Endothelial cell of umbilical vein (primary cell): ENCODE measurements at regions not wholly inside any gene's neighbourhood (a gene's known extent, or its start where the extent isn't known, plus 50 kb on each side); places are given as distances from the start of the nearest gene placed in this dataset.

Experiments used
- BruUV-seq: library from RNA; stranded (reverse); fragments of 400-500 nt; replicated peaks from 2 replicates; lab custom pipeline; 2021; lab: Mats Ljungman, UMichigan
- CTCF ChIA-PET: fragments of 300-600, 350-600 bp; sonication (Branson Sonifier 250); formaldehyde crosslinking; loops from one replicate; lab custom pipeline; 2021; ENCODE audit warnings: antibody characterized with exemption, inconsistent platforms; lab: Charles Lee
- POLR2A ChIA-PET: fragments of 300-600, 350-600 bp; sonication (Branson Sonifier 250); formaldehyde crosslinking; loops from one replicate; lab custom pipeline; 2021; ENCODE audit warnings: antibody characterized with exemption, inconsistent platforms; lab: Charles Lee
- DNase-seq: peaks from one replicate; pipeline ENCODE4 v3.0.0-alpha.2; 2011; ENCODE audit warnings: low read depth, low spot score
- FAIRE-seq: peaks from 2 replicates; lab custom pipeline; 2011; peaks lifted over from hg19 to GRCh38; lab: Jason Lieb, UNC
- H2AFZ ChIP-seq: 2 replicates; pipeline ENCODE4 v1.6.0; 2012; ENCODE audit warnings: low read depth, low read length, control low read depth, inconsistent platforms
- H3K27ac ChIP-seq: 2 replicates; pipeline ENCODE4 v1.5.1; 2011; ENCODE audit warnings: low read depth, mild to moderate bottlenecking, control low read depth, low read length, moderate library complexity; ENCODE audit not compliant: insufficient read depth
- H3K27me3 ChIP-seq, 2 experiments: 2 replicates each; pipeline versions ENCODE4 v1.6.0 to v1.6.1; 2011; ENCODE audit warnings: low read length in 2 of 2, mixed read lengths in 1 of 2; ENCODE audit not compliant: control insufficient read depth in 2 of 2, insufficient read depth in 2 of 2
- H3K36me3 ChIP-seq, 2 experiments: 2 replicates in 1 of 2; 3 replicates in 1 of 2; pipeline ENCODE4 v1.5.1; 2011; ENCODE audit warnings: low read length in 2 of 2, mild to moderate bottlenecking in 1 of 2, moderate library complexity in 1 of 2; ENCODE audit not compliant: control insufficient read depth in 2 of 2, insufficient read depth in 2 of 2; ENCODE audit errors: extremely low read depth in 1 of 2
- H3K4me1 ChIP-seq: 3 replicates; pipeline ENCODE4 v1.5.1; 2011; ENCODE audit warnings: mild to moderate bottlenecking, low read length; ENCODE audit not compliant: control insufficient read depth, insufficient read depth; ENCODE audit errors: extremely low read depth
- H3K4me2 ChIP-seq: 2 replicates; pipeline ENCODE4 v1.6.1; 2011; ENCODE audit warnings: low read length, control low read depth, mixed read lengths; ENCODE audit not compliant: insufficient read depth
- H3K4me3 ChIP-seq, 3 experiments: fragments of 200-600 bp in 1 of 3; sonication (generic), shearing (Covaris generic) in 1 of 3; replicated peaks in 1 of 3; 2 replicates each; pipeline ENCODE4 v1.5.1; 2011 to 2016; ENCODE audit warnings: control low read depth in 3 of 3, low read length in 3 of 3, mild to moderate bottlenecking in 2 of 3, inconsistent platforms in 1 of 3, low read depth in 1 of 3, moderate library complexity in 1 of 3; ENCODE audit not compliant: insufficient read depth in 1 of 3
- H3K79me2 ChIP-seq: 2 replicates; pipeline ENCODE4 v1.6.0; 2012; ENCODE audit warnings: low read length, inconsistent platforms; ENCODE audit not compliant: control insufficient read depth, insufficient read depth
- H3K9ac ChIP-seq: replicated peaks from 2 replicates; pipeline ENCODE3; 2011; ENCODE audit warnings: low read length, control low read depth; ENCODE audit not compliant: insufficient read depth; ENCODE audit errors: extremely low read depth
- H3K9me1 ChIP-seq: replicated peaks from 3 replicates; pipeline ENCODE4 v1.6.0; 2011; ENCODE audit warnings: mild to moderate bottlenecking, low read length; ENCODE audit not compliant: control insufficient read depth, insufficient read depth; ENCODE audit errors: extremely low read depth
- H3K9me3 ChIP-seq: replicated peaks from 2 replicates; pipeline ENCODE4 v1.5.1; 2012; ENCODE audit warnings: low read length, inconsistent platforms; ENCODE audit not compliant: control insufficient read depth, insufficient read depth
- H4K20me1 ChIP-seq: replicated peaks from 2 replicates; pipeline ENCODE3; 2011; ENCODE audit warnings: mild to moderate bottlenecking, low read length; ENCODE audit not compliant: control insufficient read depth, insufficient read depth; ENCODE audit errors: extremely low read depth
- EZH2 ChIP-seq: IDR thresholded peaks from 2 replicates; pipeline ENCODE4 v1.6.1; 2012; ENCODE audit warnings: borderline replicate concordance, low read depth, mild to moderate bottlenecking, moderate library complexity, low read length, inconsistent platforms; ENCODE audit not compliant: severe bottlenecking
- FOS ChIP-seq: IDR thresholded peaks from 2 replicates; pipeline ENCODE4 v1.6.1; 2011; ENCODE audit warnings: mild to moderate bottlenecking, low read length, moderate library complexity, borderline replicate concordance; ENCODE audit not compliant: insufficient read depth
- GATA2 ChIP-seq: IDR thresholded peaks from 2 replicates; pipeline ENCODE4 v1.7.0; 2011; ENCODE audit warnings: low read depth, mild to moderate bottlenecking, moderate library complexity, mixed read lengths, low read length; ENCODE audit not compliant: insufficient read length, insufficient read depth
- JUN ChIP-seq: IDR thresholded peaks from 2 replicates; pipeline ENCODE4 v1.6.1; 2011; ENCODE audit warnings: borderline replicate concordance, low read depth; ENCODE audit not compliant: insufficient read length, insufficient read depth
- MYC ChIP-seq: IDR thresholded peaks from one replicate; pipeline ENCODE4 v1.6.1; 2011; ENCODE audit warnings: mild to moderate bottlenecking, low read depth, low read length
- POLR2A ChIP-seq: IDR thresholded peaks from 2 replicates; pipeline ENCODE4 v1.6.1; 2012; ENCODE audit warnings: low read depth, mild to moderate bottlenecking, control low read depth, low read length
- POLR2AphosphoS5 ChIP-seq: IDR thresholded peaks from 2 replicates; pipeline ENCODE4 v1.6.1; 2012; ENCODE audit warnings: low read depth, mild to moderate bottlenecking, control low read depth, low read length, moderate library complexity; ENCODE audit not compliant: insufficient read depth
- dilution Hi-C: fragments of 300-500 bp; cut with MboI; formaldehyde crosslinking; loops from one replicate; pipeline ENCODE4 v1.15.0; 2019; ENCODE audit warnings: low sequenced_read_pairs; ENCODE audit not compliant: extremely low pct_ligation_motif_present
- intact Hi-C: fragments of 100-400 bp; cut with micrococcal nuclease; formaldehyde crosslinking; loops from one replicate; pipeline ENCODE4 v1.10.0; 2022
- TF ChIP-seq, protein P1 (sequence below): IDR thresholded peaks from 2 replicates; pipeline ENCODE4 v1.6.1; 2011; ENCODE audit not compliant: insufficient read depth, insufficient read length
- TF ChIP-seq, protein P2 (sequence below), 2 donors: IDR thresholded peaks; 1 replicate in 1 of 2; 2 replicates in 1 of 2; pipeline ENCODE4 v1.5.1; 2011; ENCODE audit warnings: low read length in 2 of 2, mild to moderate bottlenecking in 2 of 2, moderate library complexity in 2 of 2, control low read depth in 1 of 2, inconsistent platforms in 1 of 2, low read depth in 1 of 2; ENCODE audit not compliant: insufficient read depth in 1 of 2; ENCODE audit errors: extremely low read depth in 1 of 2

DNA sequence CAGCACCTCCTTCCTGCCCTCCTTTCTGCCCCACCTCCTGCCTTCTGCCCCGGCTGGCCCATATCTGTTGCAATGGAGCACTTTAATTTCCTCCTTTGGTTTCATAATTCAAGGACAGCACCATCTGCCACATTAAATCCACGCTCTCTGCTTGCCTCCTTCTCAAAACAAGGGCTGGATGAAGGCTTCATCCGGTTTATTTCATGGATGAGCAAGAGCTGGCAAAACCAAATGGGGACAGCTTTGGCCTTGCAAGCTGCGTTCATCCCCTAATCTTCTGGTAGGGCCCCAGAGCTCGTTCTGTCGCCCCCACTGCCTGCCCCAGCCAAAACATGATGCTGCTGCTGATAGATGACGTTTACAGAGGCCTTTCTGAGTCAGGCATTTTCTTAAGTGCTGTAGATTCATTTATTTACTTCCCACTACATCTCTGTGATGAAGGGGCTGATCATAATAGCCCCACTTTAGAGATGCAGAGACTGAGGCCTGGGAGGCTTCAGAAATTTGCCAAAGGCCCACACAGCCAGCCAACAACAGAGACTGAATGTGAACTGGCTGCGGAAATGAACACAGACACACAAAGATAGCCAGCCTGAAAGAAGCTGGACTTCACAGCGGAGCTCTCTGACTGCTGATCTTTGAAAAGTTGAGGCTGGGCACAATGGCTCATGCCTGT lies 115.6 kb upstream of the CPEB4 start:
- Histone ChIP-seq H3K9ac (no peak overlapping the region), H3K4me3 (no peak overlapping the region), H3K9me1 (no peaks in the 10 kb centered on the region), H3K4me2 (no peak overlapping the region), H4K20me1 (no peaks in the 10 kb centered on the region), H3K4me1 (no peaks in the 10 kb centered on the region), H3K27ac (no peak overlapping the region), H2AFZ (no peak overlapping the region), H3K36me3 (no peaks in the 10 kb centered on the region), H3K79me2 (no peaks in the 10 kb centered on the region), H3K27me3 (no peaks in the 10 kb centered on the region), H3K9me3 (no peaks in the 10 kb centered on the region)
- no peak for DNase-seq
- dilution Hi-C loops: no loop called here
- ChIA-PET POLR2A (no interaction called here), CTCF (interaction anchor here (1.4 kb wide), 1 partner anchor 8 kb away, joined by 3 read pairs; no protein-coding TSS in a partner anchor)
- no peak for FAIRE-seq
- TF ChIP-seq GATA2 (no peak), POLR2AphosphoS5 (no peak), EZH2 (no peak), JUN (no peak), FOS (no peak), POLR2A (no peak), MYC (no peak)
- TF ChIP-seq, protein P1, sequence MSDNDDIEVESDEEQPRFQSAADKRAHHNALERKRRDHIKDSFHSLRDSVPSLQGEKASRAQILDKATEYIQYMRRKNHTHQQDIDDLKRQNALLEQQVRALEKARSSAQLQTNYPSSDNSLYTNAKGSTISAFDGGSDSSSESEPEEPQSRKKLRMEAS: no peak
- TF ChIP-seq, protein P2, sequence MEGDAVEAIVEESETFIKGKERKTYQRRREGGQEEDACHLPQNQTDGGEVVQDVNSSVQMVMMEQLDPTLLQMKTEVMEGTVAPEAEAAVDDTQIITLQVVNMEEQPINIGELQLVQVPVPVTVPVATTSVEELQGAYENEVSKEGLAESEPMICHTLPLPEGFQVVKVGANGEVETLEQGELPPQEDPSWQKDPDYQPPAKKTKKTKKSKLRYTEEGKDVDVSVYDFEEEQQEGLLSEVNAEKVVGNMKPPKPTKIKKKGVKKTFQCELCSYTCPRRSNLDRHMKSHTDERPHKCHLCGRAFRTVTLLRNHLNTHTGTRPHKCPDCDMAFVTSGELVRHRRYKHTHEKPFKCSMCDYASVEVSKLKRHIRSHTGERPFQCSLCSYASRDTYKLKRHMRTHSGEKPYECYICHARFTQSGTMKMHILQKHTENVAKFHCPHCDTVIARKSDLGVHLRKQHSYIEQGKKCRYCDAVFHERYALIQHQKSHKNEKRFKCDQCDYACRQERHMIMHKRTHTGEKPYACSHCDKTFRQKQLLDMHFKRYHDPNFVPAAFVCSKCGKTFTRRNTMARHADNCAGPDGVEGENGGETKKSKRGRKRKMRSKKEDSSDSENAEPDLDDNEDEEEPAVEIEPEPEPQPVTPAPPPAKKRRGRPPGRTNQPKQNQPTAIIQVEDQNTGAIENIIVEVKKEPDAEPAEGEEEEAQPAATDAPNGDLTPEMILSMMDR (IDR thresholded peaks at IDR 0.05; ENCODE audit: extremely low read depth in 1 of 2, insufficient read depth in 1 of 2, low read depth in 1 of 2, low read length in 2 of 2): no peak
- BruUV-seq: no TSS peak
- intact Hi-C loops: no loop called here
